ENCODE measurements at regions not wholly inside any gene's neighbourhood (a gene's known extent, or its start where the extent isn't known, plus 50 kb on each side); places are given as distances from the start of the nearest gene placed in this dataset.

GRCh38 chr4:116639070-116639577 lies 446.3 kb downstream of the TRAM1L1 start:
- no peak for TF ChIP-seq CTCF (IDR thresholded peaks at IDR 0.05; ENCODE audit: poor library complexity)
- no peak for TF ChIP-seq EZH2phosphoT487 (IDR thresholded peaks at IDR 0.05; ENCODE audit: low read depth, severe bottlenecking, unreplicated experiment)
- TF ChIP-seq EZH2 (IDR thresholded peaks at IDR 0.05; ENCODE audit: borderline replicate concordance), result no peak

All from hepatocyte (in vitro differentiated cells).